GM18511 (cell line): ENCODE measurements at regions not wholly inside any gene's neighbourhood (a gene's known extent, or its start where the extent isn't known, plus 50 kb on each side); places are given as distances from the start of the nearest gene placed in this dataset.

Experiments
- ATAC-seq: cut with Tn5 transposase; IDR thresholded peaks from one replicate; pipeline ENCODE4 v1.9.1; 2021; ENCODE audit warnings: mild to moderate bottlenecking, moderate library complexity; ENCODE audit not compliant: unreplicated experiment

- no peak for ATAC-seq
Measured at GRCh38 chr18:39406941-39407340, 1841.3 kb upstream of the CELF4 start.

DNA sequence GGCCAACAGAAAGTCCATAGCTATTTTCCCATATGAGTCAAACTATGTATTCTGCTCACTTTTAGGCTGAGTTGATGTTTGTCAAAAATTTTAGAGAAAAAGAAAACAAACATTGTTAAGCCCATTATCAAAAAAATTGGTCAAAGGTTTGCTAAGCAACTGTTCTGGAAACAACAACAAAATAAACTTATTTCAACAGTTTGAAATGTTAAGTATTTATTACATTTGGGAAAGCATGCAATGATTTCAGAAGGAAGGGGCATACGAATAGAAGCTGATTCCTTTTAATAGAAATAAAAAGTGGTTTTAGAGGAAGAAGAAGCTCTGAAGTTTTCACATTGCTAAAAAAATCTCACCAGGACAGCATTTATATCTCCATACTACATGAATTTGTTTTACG, 1837.5 kb upstream of the CELF4 start:
- no peak for ATAC-seq

DNA sequence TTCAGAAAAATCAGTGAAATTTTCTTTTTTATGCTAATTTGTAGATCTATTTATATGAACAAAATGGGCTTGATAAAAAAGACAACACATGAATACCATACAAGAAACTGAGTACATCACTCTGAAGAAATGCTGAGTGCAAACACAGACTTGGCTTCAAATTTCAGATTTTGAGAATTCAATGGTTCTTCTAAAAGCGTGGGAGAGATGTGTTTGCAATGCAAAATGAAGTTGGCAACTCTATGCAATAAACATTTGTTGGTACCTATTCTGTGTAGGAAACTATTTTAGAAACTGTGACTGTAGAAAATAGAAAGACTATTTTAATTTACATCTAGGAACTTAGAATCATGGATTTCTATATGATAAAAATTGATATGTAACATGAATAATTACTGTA, 1834.1 kb upstream of the CELF4 start:
- no peak for ATAC-seq

- no peak for ATAC-seq
Measured at GRCh38 chr18:39396168-39396567, 1830.6 kb upstream of the CELF4 start.

DNA sequence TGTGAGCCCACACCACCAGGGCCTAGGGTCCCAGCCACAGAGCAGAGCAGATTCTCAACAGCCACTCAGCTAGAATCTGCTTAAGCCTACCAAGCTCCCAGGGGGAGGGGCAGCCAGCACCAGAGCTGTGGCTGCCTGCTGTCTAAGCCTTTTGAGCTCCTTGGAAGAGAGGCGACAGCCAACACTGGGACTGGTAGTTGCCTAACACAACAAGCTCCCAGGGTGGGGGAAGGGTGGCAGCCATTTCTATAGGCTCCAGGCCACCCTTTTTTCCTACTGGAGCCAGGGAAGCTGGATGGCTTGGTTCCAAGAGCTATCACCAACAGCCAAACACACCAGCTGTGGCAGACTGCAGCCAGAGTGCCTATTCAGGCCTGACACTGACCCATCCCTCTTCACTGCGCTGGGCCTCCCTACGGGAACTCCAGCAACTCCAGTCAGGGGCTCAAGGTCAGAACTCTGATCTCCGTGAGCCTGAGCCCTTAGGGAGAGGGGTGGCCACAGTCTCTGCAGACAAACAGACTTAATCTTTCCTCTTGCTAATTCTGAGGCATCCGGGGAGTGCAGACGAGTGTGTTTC, 1824.3 kb upstream of the CELF4 start:
- ATAC-seq, result no peak

- no peak for ATAC-seq
Measured at GRCh38 chr18:39380866-39381265, 1815.3 kb upstream of the CELF4 start.

- no peak for ATAC-seq
Measured at GRCh38 chr18:39380186-39380725, 1814.7 kb upstream of the CELF4 start.

DNA sequence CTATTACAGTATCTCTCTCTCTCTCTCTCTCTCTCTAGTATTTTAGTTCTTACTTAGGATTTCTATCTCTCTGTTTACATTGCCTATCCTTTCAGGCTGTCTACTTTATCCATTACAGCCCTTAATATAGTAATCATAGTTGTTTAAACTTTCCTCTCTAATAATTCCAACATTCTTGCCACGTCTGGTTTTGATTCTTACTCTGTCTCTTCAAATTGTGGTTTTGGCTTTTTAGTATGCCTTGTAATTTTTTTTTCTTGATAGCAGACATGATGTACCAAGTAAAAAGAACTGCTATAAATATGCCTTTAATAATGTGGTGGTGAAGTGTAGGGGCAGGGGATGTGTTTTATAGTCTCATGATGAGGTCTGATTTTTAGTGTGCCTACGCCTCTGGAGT, 1809.5 kb upstream of the CELF4 start:
- ATAC-seq, result no peak

- no peak for ATAC-seq
Measured at GRCh38 chr18:39371996-39372395, 1806.4 kb upstream of the CELF4 start.

DNA sequence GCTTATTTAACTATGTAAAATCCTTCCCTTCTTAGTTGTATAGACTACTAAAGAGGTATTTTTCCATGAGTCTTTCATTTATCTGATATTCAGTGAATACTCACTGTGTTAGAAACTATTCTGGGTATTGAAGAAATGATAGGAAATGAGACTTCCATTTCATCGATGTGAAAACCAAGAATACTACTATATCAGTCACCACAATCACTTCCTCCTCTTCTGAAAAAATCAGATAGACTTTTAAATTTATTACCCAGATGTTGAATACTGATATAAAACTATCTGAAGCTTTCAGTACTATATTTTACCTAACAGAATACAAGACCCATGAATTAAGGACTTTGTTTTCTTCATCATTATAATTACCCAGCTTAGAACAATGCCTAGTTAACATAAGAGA, 1801.1 kb upstream of the CELF4 start:
- no peak for ATAC-seq

DNA sequence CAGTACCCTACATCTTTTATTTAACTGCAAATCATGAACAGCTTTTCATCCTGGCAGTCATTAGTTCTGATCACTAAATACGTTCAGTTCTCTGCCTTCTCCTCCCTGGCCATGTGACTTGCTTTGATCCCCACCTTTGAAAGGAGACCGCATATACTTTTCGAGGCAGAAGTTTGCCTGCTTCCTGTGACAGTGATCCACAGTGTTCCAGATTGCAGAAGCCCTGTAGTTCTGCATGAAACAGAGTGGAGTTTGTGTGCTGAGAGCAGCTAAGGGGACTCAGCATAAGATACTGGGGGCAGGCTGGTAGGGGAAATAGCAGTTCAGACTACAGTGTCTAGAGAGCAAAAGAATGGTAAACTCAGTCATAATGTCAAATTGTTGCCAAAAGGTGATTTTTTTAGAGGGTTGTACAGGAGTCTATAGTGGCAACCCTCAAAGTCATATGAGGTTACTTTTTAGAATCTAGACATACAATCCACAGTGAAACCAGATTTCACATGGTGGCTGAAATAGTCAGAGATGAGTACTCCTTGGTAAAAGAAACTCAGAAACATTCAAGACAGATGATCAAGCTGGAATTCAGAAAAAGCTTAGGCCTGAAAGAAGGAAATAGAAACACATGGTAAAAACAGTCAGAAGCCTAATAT, 1800.4 kb upstream of the CELF4 start:
- no peak for ATAC-seq

DNA sequence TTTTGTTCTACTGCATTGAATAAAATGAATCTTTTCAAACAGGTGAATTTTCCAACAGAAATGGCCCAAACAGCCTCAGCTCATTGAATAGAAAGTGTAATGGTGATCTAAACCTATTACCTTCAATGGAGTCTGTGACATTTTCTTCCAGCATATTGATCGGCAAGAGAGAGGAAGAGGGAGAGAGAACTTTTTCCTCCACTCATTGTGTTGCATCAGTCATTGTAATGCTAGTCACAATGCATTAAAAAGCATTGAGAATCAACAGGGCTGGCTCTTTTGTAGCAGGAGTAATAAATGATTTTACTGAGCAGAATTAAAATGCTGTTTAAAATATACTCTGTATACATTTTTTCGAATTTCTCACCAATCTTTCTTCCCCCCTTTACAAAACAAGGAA, 1794.5 kb upstream of the CELF4 start:
- no peak for ATAC-seq

GRCh38 chr18:39359636-39360035, 1794.0 kb upstream of the CELF4 start:
- ATAC-seq, result no peak

- no peak for ATAC-seq
Measured at GRCh38 chr18:39350945-39351344, 1785.3 kb upstream of the CELF4 start.

GRCh38 chr18:39349801-39350200, 1784.2 kb upstream of the CELF4 start:
- no peak for ATAC-seq

- ATAC-seq, result no peak
Measured at GRCh38 chr18:39348757-39349156, 1783.2 kb upstream of the CELF4 start.

DNA sequence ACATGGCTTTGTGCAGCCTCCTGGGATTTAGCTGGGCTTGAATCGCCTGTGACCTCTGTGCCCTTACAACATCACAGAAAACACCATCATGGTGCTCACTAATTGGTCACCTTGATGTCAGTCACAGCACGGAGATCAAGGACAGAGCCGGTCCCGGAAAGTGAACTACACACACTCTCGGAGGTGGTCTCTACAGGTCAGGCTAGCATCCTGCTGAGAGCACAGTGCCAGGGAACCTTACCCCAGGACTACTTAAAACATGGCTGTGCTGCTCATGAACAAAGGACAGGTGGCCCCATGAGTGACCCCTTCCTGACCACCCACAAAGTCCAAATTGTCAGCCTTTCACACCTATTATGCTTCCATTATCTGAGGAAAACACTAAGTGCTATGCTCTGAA, 1782.1 kb upstream of the CELF4 start:
- no peak for ATAC-seq

GRCh38 chr18:39346916-39347315, 1781.3 kb upstream of the CELF4 start:
- no peak for ATAC-seq

DNA sequence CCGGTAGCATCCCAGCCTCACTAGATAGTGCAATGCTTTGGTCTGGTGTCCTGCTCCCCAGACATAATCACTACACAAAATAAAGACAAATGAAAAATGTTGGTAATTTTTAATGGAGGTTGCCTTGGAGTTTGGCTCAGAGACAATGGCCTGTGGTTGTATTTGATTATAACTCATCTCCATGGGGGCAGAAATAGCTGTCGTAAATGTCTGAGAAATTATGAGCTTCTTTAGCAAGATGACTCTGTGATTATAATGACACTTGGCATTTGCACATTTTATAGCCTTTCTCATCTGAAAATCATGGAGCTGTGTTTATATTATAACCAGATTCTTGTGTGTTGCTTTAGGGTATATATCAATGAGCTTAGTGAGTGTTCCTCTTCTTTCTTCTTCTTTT, 1779.7 kb upstream of the CELF4 start:
- no peak for ATAC-seq

DNA sequence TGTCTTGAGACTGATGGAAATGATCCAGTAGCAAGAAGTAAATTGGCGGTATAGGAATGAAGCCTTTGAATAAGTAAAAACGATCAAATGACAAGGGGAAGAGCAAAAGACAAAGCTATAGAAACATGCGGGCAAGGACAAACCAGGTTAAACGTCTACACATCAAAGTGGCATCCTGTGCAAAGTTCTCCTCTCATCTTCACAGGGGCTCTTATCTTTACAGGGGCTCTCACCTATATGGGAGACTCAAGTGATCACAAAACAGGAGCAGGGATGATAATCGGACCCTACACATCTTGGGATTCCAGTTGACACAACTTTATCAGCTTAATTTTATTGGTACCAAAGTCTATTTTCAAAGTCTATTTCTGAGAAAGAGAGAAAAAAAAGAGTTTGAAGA, 1778.9 kb upstream of the CELF4 start:
- no peak for ATAC-seq

DNA sequence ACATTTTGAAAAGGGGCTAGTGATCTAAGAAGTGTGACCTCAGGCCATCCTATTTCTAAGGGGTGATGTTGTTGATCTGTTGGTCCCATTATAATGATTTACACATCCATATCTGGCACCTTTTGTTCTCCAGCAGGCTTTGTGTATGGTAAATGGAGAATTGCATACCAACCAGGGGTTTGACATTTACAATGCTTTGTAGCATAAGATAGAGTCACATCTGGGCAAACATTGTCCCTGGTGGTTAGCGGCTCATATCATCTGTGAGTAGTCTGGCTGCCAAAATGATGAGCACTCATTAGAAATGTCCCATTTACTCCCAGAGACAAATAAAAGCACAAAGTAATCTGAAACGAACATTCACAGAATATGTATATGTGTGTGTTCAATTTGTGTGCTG, 1775.5 kb upstream of the CELF4 start:
- ATAC-seq, result no peak

DNA sequence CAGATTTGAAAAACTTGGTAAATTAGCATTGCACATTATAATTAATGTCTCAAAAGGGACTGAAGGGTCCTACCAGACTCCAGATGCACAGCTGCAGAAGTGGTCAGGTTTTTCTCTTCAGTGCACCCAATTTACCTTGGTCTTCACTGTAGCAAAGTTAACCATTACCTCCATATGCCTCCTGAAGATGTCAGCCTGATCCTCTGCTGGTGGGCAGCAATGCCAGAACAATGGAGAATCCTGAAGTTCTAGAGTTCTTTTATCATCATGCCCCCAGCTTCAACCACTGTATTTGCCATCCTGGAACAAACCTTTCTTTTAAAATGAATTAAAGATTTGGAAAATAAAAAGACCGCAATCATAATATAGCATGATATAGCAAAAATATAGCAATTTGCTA, 1774.8 kb upstream of the CELF4 start:
- no peak for ATAC-seq
